HPDE6-E6E7 (cell line): ENCODE measurements at regions not wholly inside any gene's neighbourhood (a gene's known extent, or its start where the extent isn't known, plus 50 kb on each side); places are given as distances from the start of the nearest gene placed in this dataset.

Source experiments
- DNase-seq: peaks from one replicate; pipeline ENCODE4 v3.0.0; 2011; ENCODE audit warnings: missing footprints; ENCODE audit errors: extremely low spot score

GRCh38 chr13:50679321-50679720 is 164.2 kb downstream of the DLEU7 start:
- no peak for DNase-seq

- DNase-seq = no peak
Measured at GRCh38 chr13:50682002-50682401, 161.5 kb downstream of the DLEU7 start.

- no peak for DNase-seq
Measured at GRCh38 chr13:50682966-50683365, 160.5 kb downstream of the DLEU7 start.

GRCh38 chr13:50684366-50684765 is 159.1 kb downstream of the DLEU7 start:
- no peak for DNase-seq

DNA sequence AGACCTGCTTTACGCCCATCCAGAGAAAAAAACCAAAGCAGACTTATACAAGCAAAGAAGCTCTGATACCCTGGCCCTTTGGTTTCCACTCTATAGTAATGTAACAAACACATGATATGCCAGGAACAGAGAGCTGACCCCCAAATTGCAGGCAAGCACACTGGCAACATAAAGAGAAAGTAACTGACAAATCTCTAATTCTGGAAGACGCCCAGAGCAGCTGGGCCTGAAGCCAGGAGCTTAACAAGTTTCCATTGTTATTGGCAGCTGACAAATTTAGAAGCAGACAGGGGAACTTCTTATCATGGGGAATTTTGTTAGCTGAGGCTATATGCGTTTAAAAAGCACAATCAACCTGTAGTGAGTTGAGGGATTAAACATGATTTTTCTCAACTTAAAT is 158.0 kb downstream of the DLEU7 start:
- no peak for DNase-seq

DNA sequence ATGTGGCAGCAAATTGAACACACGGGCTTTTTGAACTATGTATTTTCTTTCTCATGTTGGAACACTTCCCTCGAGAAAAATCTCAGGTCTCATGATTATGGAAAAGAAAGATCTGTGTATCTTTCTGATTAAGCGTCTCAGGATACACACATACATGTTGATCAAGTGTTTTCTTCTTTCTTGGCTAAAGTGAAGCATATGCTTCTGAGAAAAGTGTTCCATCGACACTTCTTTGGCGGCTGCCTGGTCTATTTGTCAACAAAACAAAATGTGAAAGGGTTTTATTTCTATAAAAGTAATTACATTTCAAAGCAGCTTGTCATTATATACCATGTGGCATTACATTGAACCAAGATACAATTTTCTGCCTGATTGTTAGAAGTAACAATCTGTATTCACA is 157.5 kb downstream of the DLEU7 start:
- no peak for DNase-seq

DNA sequence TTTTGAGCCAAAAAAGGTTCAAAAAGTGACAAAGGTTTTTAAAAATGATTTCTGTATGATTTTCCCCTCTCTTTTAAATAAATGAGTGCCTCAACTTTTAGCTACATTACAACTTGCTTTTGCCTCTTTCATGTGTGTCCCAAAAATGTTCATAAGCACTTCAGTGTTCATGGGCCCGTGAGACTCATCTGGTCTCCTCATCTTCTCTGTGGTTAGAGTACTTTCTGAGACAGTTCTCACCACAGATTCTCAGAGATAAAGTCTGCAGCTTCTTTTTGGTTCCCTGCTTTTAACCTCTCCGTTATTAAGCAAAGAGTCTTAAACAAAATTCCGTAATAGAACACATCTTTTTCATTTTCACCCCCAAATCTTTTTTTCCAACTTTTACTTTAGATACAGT is 156.9 kb downstream of the DLEU7 start:
- DNase-seq = no peak

- no peak for DNase-seq
Measured at GRCh38 chr13:50687545-50687944, 155.9 kb downstream of the DLEU7 start.

DNA sequence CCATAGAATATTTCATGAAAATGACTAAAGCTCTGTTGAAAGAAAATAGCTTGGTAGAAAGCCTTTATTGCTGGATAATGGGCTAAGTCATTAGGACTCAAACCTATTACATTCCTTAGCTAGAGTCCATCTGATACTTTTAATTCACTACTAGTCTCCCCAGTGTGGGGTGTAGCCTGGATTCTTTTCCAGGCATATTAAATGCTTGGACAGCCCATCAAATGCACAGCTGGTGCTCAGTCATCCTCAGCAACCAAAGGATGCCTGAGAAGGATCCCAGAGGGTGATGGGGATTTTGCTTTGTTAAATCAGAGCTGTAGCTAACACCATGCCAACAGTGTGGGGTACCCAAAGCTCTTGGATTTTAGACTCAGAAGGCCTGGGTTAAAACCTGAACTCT is 153.5 kb downstream of the DLEU7 start:
- no peak for DNase-seq

- no peak for DNase-seq
Measured at GRCh38 chr13:50691176-50691680, 152.3 kb downstream of the DLEU7 start.

GRCh38 chr13:50691681-50692263 is 151.7 kb downstream of the DLEU7 start:
- no peak for DNase-seq

DNA sequence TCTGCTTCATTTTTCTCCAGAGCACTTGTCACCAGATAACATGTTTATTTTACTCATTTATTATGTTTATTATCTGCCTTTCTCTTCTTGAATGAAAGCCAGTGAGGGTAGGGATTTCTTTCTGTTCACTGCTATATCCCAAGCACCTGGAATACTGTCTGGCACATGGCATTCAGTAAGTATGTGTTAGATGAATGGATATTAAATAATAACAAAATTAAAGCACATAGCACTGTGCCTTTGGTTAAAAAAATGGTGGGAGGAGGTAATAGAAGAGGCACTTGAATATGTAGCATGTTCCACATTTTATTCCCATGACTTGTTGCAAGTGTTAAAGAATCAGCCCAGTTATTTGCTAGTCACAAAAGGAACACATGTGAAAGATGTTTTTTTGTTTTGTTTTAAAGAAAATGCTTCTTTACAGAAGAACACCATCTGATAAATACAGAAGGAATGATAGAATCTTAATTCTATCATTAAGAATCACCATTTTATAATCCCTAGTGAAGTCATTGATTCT is 151.0 kb downstream of the DLEU7 start:
- DNase-seq = no peak

- DNase-seq = no peak
Measured at GRCh38 chr13:50693727-50694126, 149.8 kb downstream of the DLEU7 start.

GRCh38 chr13:50697746-50698539 is 145.5 kb downstream of the DLEU7 start:
- DNase-seq = no peak

- DNase-seq = no peak
Measured at GRCh38 chr13:50699874-50700663, 143.4 kb downstream of the DLEU7 start.

DNA sequence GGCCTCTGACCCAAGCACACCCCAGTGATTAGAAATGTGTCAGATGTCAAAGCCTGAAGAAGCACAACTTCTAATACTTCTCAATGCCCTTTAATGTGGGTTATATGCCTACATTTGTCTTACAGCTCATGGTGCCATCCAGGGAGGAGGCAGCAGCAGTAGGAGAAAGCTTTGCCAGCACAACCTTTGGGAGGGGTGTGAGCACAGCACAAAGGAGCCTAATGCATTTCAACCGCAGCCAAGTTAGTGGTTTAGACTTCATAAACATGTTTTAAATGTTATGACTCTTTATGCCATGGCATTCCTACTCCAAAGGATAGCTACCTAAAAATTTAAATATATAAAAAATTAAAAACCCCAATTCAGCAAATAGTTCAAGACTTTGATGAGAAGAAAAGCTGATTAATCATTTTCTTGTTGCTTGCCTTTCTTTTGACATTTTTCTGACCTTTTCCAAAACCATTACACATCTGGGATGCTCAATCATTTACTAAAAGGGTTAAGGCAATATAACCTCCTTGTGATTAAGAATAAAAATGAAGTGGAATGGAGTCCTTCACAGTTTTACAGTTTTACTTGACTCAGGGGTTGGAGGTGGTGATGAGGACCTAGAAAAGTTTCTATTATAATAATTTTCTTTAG is 142.7 kb downstream of the DLEU7 start:
- DNase-seq = no peak

GRCh38 chr13:50701469-50701868 is 142.0 kb downstream of the DLEU7 start:
- DNase-seq = no peak

- no peak for DNase-seq
Measured at GRCh38 chr13:50706505-50706904, 137.0 kb downstream of the DLEU7 start.

- no peak for DNase-seq
Measured at GRCh38 chr13:50707628-50708027, 135.9 kb downstream of the DLEU7 start.

- no peak for DNase-seq
Measured at GRCh38 chr13:50708461-50708860, 135.0 kb downstream of the DLEU7 start.

DNA sequence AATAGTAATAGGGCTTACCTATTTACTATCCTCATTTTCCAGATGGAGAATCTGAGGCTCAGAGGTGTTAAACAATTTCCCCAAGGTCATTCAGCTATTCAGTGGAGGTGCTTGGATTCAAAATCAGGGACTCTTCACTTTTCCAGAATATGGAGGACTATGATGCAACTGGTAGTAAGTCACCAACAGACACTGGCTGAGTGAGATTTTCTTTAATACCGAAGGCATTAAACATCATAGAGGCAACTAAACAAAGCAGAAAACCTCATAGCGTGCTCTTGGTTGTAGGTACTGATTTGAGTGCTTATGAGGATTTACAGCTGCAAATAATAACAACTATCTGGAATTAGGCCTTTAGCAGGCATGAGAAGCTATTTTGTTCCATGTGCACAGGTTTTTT is 134.4 kb downstream of the DLEU7 start:
- no peak for DNase-seq
